ENCODE measurements at regions not wholly inside any gene's neighbourhood (a gene's known extent, or its start where the extent isn't known, plus 50 kb on each side); places are given as distances from the start of the nearest gene placed in this dataset.

GRCh38 chr10:78807504-78808203 is 261.1 kb upstream of the ZMIZ1 start:
- no peaks in the 10 kb centered on the region for H3K9me3 ChIP-seq (ENCODE audit: low read depth)
- H3K4me1 ChIP-seq (ENCODE audit: low read depth): peaks cover 47% of the 10 kb centered on the region
- no peak for DNase-seq (ENCODE audit: low read depth in 1 of 2, low spot score in 1 of 2)
- H3K4me3 ChIP-seq: no peak overlapping the region
- no peaks in the 10 kb centered on the region for H3K36me3 ChIP-seq
- TF ChIP-seq CTCF (IDR thresholded peaks at IDR 0.05; ENCODE audit: low read depth, low read length): no peak
- H3K27ac ChIP-seq: no peak overlapping the region
- H3K27me3 ChIP-seq: no peaks in the 10 kb centered on the region

GRCh38 chr10:78808286-78808685 is 260.5 kb upstream of the ZMIZ1 start:
- Histone ChIP-seq H3K27ac (no peak overlapping the region), H3K27me3 (no peaks in the 10 kb centered on the region), H3K4me1 (ENCODE audit: low read depth) (peaks cover 42% of the 10 kb centered on the region), H3K9me3 (ENCODE audit: low read depth) (no peaks in the 10 kb centered on the region), H3K4me3 (no peak overlapping the region), H3K36me3 (no peaks in the 10 kb centered on the region)
- TF ChIP-seq CTCF (IDR thresholded peaks at IDR 0.05; ENCODE audit: low read depth, low read length): no peak
- no peak for DNase-seq (ENCODE audit: low read depth in 1 of 2, low spot score in 1 of 2)

GRCh38 chr10:78808736-78809367 is 259.9 kb upstream of the ZMIZ1 start:
- Histone ChIP-seq H3K27ac (no peak overlapping the region), H3K9me3 (ENCODE audit: low read depth) (no peaks in the 10 kb centered on the region), H3K27me3 (no peaks in the 10 kb centered on the region), H3K4me3 (no peak overlapping the region), H3K36me3 (no peaks in the 10 kb centered on the region), H3K4me1 (ENCODE audit: low read depth) (peaks cover 40% of the 10 kb centered on the region)
- DNase-seq (ENCODE audit: low read depth in 1 of 2, low spot score in 1 of 2): no peak
- TF ChIP-seq CTCF (IDR thresholded peaks at IDR 0.05; ENCODE audit: low read depth, low read length): no peak

- Histone ChIP-seq H3K9me3 (ENCODE audit: low read depth) (no peaks in the 10 kb centered on the region), H3K27ac (no peak overlapping the region), H3K4me1 (ENCODE audit: low read depth) (peaks cover 22% of the 10 kb centered on the region), H3K36me3 (no peaks in the 10 kb centered on the region), H3K27me3 (no peaks in the 10 kb centered on the region), H3K4me3 (no peak overlapping the region)
- TF ChIP-seq CTCF (IDR thresholded peaks at IDR 0.05; ENCODE audit: low read depth, low read length): no peak
- peak in 1 of 2 donors; percentile 8 for DNase-seq (ENCODE audit: low read depth in 1 of 2, low spot score in 1 of 2)
Observed at GRCh38 chr10:78811174-78811573, 257.6 kb upstream of the ZMIZ1 start.

GRCh38 chr10:78812571-78813318 is 256.0 kb upstream of the ZMIZ1 start:
- H3K27ac ChIP-seq: no peak overlapping the region
- no peak overlapping the region for H3K4me3 ChIP-seq
- H3K36me3 ChIP-seq: no peaks in the 10 kb centered on the region
- peaks cover 9% of the 10 kb centered on the region for H3K4me1 ChIP-seq (ENCODE audit: low read depth)
- no peaks in the 10 kb centered on the region for H3K9me3 ChIP-seq (ENCODE audit: low read depth)
- H3K27me3 ChIP-seq: no peaks in the 10 kb centered on the region
- DNase-seq (ENCODE audit: low read depth in 1 of 2, low spot score in 1 of 2): no peak
- no peak for TF ChIP-seq CTCF (IDR thresholded peaks at IDR 0.05; ENCODE audit: low read depth, low read length)

Measured in cardiac muscle cell (in vitro differentiated cells and primary cell).